GM23338 (cell line): ENCODE measurements at regions not wholly inside any gene's neighbourhood (a gene's known extent, or its start where the extent isn't known, plus 50 kb on each side); places are given as distances from the start of the nearest gene placed in this dataset.

ENCODE experiments used
- ATAC-seq: fragments of 200-7000 bp; cut with Tn5 transposase; 3 replicates; pipeline ENCODE4 v1.9.1; 2020
- DNase-seq: peaks from one replicate; pipeline ENCODE4 v3.0.0-alpha.2; 2015; ENCODE audit warnings: low spot score
- H2AFZ ChIP-seq: fragments of 200-600 bp; sonication (generic); 2 replicates; pipeline ENCODE4 v1.8.0; 2016; ENCODE audit warnings: antibody characterized with exemption, mild to moderate bottlenecking, moderate library complexity
- H3F3A ChIP-seq: fragments of 200-600 bp; sonication (generic); replicated peaks from 2 replicates; pipeline ENCODE4 v1.8.0; 2017; ENCODE audit warnings: antibody characterized with exemption, mixed run types, low read depth
- H3K27ac ChIP-seq: fragments of 200-600 bp; sonication (generic); 2 replicates; pipeline ENCODE4 v1.6.1; 2016; ENCODE audit warnings: low read depth
- H3K27me3 ChIP-seq: fragments of 200-600 bp; sonication (generic); 2 replicates; pipeline ENCODE4 v1.8.0; 2016; ENCODE audit warnings: mild to moderate bottlenecking, mixed run types, moderate library complexity; ENCODE audit not compliant: insufficient read depth
- H3K36me3 ChIP-seq: fragments of 200-600 bp; sonication (generic); 2 replicates; pipeline ENCODE4 v1.8.0; 2016; ENCODE audit warnings: mild to moderate bottlenecking; ENCODE audit not compliant: insufficient read depth
- H3K4me1 ChIP-seq: fragments of 200-600 bp; sonication (generic); 2 replicates; pipeline ENCODE4 v1.8.0; 2016; ENCODE audit warnings: mild to moderate bottlenecking, moderate library complexity; ENCODE audit not compliant: insufficient read depth
- H3K4me2 ChIP-seq: fragments of 200-600 bp; sonication (generic); 2 replicates; pipeline ENCODE4 v1.7.1; 2017; ENCODE audit warnings: mixed run types
- H3K4me3 ChIP-seq: fragments of 200-600 bp; sonication (generic); 2 replicates; pipeline ENCODE4 v1.6.1; 2016; ENCODE audit warnings: mixed run types
- H3K79me2 ChIP-seq: fragments of 200-600 bp; sonication (generic); replicated peaks from 2 replicates; pipeline ENCODE4 v1.8.0; 2017; ENCODE audit warnings: mild to moderate bottlenecking; ENCODE audit not compliant: insufficient read depth
- H3K9me2 ChIP-seq: fragments of 200-600 bp; sonication (generic); 2 replicates; pipeline ENCODE4 v1.8.0; 2017; ENCODE audit not compliant: insufficient read depth
- H4K20me1 ChIP-seq: fragments of 200-600 bp; sonication (generic); replicated peaks from 2 replicates; pipeline ENCODE4 v1.8.0; 2017; ENCODE audit warnings: mild to moderate bottlenecking; ENCODE audit not compliant: insufficient read depth
- H3K27ac Mint-ChIP-seq: 2 replicates; pipeline ENCODE4 v1.8.0; 2020; ENCODE audit warnings: inconsistent platforms, mild to moderate bottlenecking, moderate library complexity, mixed read lengths
- H3K27me3 Mint-ChIP-seq: 3 replicates; pipeline ENCODE4 v1.8.0; 2022; ENCODE audit warnings: low read depth, mild to moderate bottlenecking, moderate library complexity, mixed read lengths, inconsistent platforms; ENCODE audit not compliant: insufficient read depth, poor library complexity
- H3K36me3 Mint-ChIP-seq: 3 replicates; pipeline ENCODE4 v1.8.0; 2021; ENCODE audit warnings: low read depth, mild to moderate bottlenecking, inconsistent platforms, moderate library complexity, mixed read lengths
- H3K4me1 Mint-ChIP-seq: 3 replicates; pipeline ENCODE4 v1.8.0; 2020; ENCODE audit warnings: mild to moderate bottlenecking, inconsistent platforms, mixed read lengths
- H3K4me3 Mint-ChIP-seq: 3 replicates; pipeline ENCODE4 v1.8.0; 2021; ENCODE audit warnings: moderate library complexity, mild to moderate bottlenecking, inconsistent platforms, mixed read lengths
- H3K9me3 Mint-ChIP-seq: 3 replicates; pipeline ENCODE4 v1.8.0; 2020; ENCODE audit warnings: moderate library complexity, mild to moderate bottlenecking, inconsistent platforms, mixed read lengths
- CREB1 ChIP-seq: fragments of 250-450 bp; sonication (Bioruptor Pico); IDR thresholded peaks from 2 replicates; pipeline ENCODE4 v1.5.0; 2020; ENCODE audit warnings: low read depth, mild to moderate bottlenecking, moderate library complexity
- ETS1 ChIP-seq: IDR thresholded peaks from 2 replicates; pipeline ENCODE4 v1.6.1; 2016; ENCODE audit warnings: antibody characterized with exemption
- EZH2 ChIP-seq: fragments of 200-600 bp; sonication (generic); IDR thresholded peaks from one replicate; pipeline ENCODE4 v1.8.0; 2017; ENCODE audit warnings: antibody characterized with exemption, mild to moderate bottlenecking, low read depth; ENCODE audit not compliant: unreplicated experiment
- EZH2phosphoT487 ChIP-seq: fragments of 200-600 bp; sonication (generic); IDR thresholded peaks from one replicate; pipeline ENCODE4 v1.8.1; 2018; ENCODE audit warnings: antibody characterized with exemption; ENCODE audit not compliant: unreplicated experiment
- JUNB ChIP-seq: IDR thresholded peaks from one replicate; pipeline ENCODE4 v1.6.1; 2016; ENCODE audit warnings: antibody characterized with exemption; ENCODE audit not compliant: unreplicated experiment
- POLR2AphosphoS5 ChIP-seq: IDR thresholded peaks from 2 replicates; pipeline ENCODE4 v1.6.1; 2016; ENCODE audit warnings: antibody characterized with exemption, low read depth
- ZNF114 ChIP-seq: fragments of 250-450 bp; sonication (Bioruptor Pico); IDR thresholded peaks from 2 replicates; pipeline ENCODE4 v1.5.0; 2020; ENCODE audit warnings: mild to moderate bottlenecking, moderate library complexity
- TF ChIP-seq, protein P1 (sequence below): IDR thresholded peaks from one replicate; pipeline ENCODE4 v1.6.1; 2018; ENCODE audit warnings: antibody characterized with exemption; ENCODE audit not compliant: unreplicated experiment
- TF ChIP-seq, protein P2 (sequence below): fragments of 250-450 bp; sonication (Bioruptor Pico); IDR thresholded peaks from 2 replicates; pipeline ENCODE4 v1.5.0; 2020; ENCODE audit warnings: mild to moderate bottlenecking, moderate library complexity

DNA sequence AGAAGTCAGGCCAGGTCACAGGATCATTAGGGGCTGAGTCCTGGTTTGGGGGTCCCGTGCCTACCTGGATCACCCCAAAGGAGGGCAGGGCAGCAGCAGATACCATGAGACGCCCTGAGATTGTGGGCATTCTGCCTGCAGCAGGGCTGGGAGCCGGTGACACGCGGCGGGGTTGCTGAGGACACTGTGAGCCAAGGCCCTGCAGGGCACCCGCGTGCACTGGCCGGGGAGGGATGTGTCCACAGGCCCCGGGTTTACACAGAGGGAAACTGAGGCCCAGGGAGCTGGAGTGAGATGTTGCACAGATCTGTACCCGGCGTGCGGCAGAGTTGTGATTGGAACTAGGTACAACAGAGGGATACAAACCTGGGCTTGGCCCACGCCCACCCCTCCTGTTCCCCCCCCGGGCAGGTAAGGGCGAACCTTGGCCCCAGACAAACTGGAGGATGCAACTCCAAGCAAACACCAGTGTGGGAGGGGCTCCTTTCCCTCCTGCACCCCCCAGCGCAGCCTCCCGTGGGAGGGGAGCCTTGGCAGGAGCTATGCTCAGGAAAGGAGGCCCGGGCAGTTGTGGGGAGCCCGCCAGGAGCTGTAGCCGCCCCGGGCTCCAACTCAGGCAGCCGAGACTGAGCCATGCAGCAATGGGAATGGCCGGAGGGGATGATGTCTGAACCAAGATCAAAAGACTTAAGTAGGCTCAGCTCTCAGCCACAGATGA, 91.3 kb downstream of the ENGASE start:
- H3K27me3 ChIP-seq: no peaks in the 10 kb centered on the region
- Mint-ChIP-seq H3K36me3 (no peaks in the 10 kb centered on the region; the same call in 2 of the 3 replicates), H3K27me3 (peaks cover 5% of the 10 kb centered on the region), H3K9me3 (no peaks in the 10 kb centered on the region), H3K27ac (no peak overlapping the region; the same call in 1 of the 2 replicates), H3K4me3 (no peak overlapping the region), H3K4me1 (peaks cover 6% of the 10 kb centered on the region)
- no peaks in the 10 kb centered on the region for H3F3A ChIP-seq
- no peaks in the 10 kb centered on the region for H3K36me3 ChIP-seq
- H3K79me2 ChIP-seq: 0 out of 2 replicates have a peak, but pooled peaks cover 3% of the 10 kb centered on the region
- H3K4me1 ChIP-seq: no peaks in the 10 kb centered on the region
- no peak overlapping the region for H2AFZ ChIP-seq
- H3K4me2 ChIP-seq: no peak overlapping the region
- no peak overlapping the region for H3K27ac ChIP-seq
- ATAC-seq (no peak), DNase-seq (no peak)
- TF ChIP-seq EZH2phosphoT487: no peak
- TF ChIP-seq ETS1: no peak
- no peak for TF ChIP-seq CREB1
- no peak for TF ChIP-seq EZH2
- TF ChIP-seq JUNB: no peak
- TF ChIP-seq, protein P1, sequence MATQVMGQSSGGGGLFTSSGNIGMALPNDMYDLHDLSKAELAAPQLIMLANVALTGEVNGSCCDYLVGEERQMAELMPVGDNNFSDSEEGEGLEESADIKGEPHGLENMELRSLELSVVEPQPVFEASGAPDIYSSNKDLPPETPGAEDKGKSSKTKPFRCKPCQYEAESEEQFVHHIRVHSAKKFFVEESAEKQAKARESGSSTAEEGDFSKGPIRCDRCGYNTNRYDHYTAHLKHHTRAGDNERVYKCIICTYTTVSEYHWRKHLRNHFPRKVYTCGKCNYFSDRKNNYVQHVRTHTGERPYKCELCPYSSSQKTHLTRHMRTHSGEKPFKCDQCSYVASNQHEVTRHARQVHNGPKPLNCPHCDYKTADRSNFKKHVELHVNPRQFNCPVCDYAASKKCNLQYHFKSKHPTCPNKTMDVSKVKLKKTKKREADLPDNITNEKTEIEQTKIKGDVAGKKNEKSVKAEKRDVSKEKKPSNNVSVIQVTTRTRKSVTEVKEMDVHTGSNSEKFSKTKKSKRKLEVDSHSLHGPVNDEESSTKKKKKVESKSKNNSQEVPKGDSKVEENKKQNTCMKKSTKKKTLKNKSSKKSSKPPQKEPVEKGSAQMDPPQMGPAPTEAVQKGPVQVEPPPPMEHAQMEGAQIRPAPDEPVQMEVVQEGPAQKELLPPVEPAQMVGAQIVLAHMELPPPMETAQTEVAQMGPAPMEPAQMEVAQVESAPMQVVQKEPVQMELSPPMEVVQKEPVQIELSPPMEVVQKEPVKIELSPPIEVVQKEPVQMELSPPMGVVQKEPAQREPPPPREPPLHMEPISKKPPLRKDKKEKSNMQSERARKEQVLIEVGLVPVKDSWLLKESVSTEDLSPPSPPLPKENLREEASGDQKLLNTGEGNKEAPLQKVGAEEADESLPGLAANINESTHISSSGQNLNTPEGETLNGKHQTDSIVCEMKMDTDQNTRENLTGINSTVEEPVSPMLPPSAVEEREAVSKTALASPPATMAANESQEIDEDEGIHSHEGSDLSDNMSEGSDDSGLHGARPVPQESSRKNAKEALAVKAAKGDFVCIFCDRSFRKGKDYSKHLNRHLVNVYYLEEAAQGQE: no peak
- TF ChIP-seq POLR2AphosphoS5: no peak
- TF ChIP-seq ZNF114 (CRISPR knock-in tag): no peak
- TF ChIP-seq, protein P2, sequence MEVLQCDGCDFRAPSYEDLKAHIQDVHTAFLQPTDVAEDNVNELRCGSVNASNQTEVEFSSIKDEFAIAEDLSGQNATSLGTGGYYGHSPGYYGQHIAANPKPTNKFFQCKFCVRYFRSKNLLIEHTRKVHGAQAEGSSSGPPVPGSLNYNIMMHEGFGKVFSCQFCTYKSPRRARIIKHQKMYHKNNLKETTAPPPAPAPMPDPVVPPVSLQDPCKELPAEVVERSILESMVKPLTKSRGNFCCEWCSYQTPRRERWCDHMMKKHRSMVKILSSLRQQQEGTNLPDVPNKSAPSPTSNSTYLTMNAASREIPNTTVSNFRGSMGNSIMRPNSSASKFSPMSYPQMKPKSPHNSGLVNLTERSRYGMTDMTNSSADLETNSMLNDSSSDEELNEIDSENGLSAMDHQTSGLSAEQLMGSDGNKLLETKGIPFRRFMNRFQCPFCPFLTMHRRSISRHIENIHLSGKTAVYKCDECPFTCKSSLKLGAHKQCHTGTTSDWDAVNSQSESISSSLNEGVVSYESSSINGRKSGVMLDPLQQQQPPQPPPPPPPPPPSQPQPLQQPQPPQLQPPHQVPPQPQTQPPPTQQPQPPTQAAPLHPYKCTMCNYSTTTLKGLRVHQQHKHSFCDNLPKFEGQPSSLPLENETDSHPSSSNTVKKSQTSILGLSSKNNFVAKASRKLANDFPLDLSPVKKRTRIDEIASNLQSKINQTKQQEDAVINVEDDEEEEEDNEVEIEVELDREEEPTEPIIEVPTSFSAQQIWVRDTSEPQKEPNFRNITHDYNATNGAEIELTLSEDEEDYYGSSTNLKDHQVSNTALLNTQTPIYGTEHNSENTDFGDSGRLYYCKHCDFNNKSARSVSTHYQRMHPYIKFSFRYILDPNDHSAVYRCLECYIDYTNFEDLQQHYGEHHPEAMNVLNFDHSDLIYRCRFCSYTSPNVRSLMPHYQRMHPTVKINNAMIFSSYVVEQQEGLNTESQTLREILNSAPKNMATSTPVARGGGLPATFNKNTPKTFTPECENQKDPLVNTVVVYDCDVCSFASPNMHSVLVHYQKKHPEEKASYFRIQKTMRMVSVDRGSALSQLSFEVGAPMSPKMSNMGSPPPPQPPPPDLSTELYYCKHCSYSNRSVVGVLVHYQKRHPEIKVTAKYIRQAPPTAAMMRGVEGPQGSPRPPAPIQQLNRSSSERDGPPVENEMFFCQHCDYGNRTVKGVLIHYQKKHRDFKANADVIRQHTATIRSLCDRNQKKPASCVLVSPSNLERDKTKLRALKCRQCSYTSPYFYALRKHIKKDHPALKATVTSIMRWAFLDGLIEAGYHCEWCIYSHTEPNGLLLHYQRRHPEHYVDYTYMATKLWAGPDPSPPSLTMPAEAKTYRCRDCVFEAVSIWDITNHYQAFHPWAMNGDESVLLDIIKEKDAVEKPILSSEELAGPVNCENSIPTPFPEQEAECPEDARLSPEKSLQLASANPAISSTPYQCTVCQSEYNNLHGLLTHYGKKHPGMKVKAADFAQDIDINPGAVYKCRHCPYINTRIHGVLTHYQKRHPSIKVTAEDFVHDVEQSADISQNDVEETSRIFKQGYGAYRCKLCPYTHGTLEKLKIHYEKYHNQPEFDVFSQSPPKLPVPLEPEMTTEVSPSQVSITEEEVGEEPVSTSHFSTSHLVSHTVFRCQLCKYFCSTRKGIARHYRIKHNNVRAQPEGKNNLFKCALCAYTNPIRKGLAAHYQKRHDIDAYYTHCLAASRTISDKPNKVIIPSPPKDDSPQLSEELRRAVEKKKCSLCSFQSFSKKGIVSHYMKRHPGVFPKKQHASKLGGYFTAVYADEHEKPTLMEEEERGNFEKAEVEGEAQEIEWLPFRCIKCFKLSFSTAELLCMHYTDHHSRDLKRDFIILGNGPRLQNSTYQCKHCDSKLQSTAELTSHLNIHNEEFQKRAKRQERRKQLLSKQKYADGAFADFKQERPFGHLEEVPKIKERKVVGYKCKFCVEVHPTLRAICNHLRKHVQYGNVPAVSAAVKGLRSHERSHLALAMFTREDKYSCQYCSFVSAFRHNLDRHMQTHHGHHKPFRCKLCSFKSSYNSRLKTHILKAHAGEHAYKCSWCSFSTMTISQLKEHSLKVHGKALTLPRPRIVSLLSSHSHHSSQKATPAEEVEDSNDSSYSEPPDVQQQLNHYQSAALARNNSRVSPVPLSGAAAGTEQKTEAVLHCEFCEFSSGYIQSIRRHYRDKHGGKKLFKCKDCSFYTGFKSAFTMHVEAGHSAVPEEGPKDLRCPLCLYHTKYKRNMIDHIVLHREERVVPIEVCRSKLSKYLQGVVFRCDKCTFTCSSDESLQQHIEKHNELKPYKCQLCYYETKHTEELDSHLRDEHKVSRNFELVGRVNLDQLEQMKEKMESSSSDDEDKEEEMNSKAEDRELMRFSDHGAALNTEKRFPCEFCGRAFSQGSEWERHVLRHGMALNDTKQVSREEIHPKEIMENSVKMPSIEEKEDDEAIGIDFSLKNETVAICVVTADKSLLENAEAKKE (CRISPR knock-in tag): no peak
- H4K20me1 ChIP-seq: 0 out of 2 replicates have a peak, but pooled peaks cover 4% of the 10 kb centered on the region
- no peaks in the 10 kb centered on the region for H3K9me2 ChIP-seq
- H3K4me3 ChIP-seq: no peak overlapping the region
